GM23338 (cell line): ENCODE measurements at regions not wholly inside any gene's neighbourhood (a gene's known extent, or its start where the extent isn't known, plus 50 kb on each side); places are given as distances from the start of the nearest gene placed in this dataset.

Source experiments
- ATAC-seq: fragments of 200-7000 bp; cut with Tn5 transposase; 3 replicates; pipeline ENCODE4 v1.9.1; 2020
- DNase-seq: peaks from one replicate; pipeline ENCODE4 v3.0.0-alpha.2; 2015; ENCODE audit warnings: low spot score
- H2AFZ ChIP-seq: fragments of 200-600 bp; sonication (generic); 2 replicates; pipeline ENCODE4 v1.8.0; 2016; ENCODE audit warnings: antibody characterized with exemption, mild to moderate bottlenecking, moderate library complexity
- H3F3A ChIP-seq: fragments of 200-600 bp; sonication (generic); replicated peaks from 2 replicates; pipeline ENCODE4 v1.8.0; 2017; ENCODE audit warnings: antibody characterized with exemption, mixed run types, low read depth
- H3K27ac ChIP-seq: fragments of 200-600 bp; sonication (generic); 2 replicates; pipeline ENCODE4 v1.6.1; 2016; ENCODE audit warnings: low read depth
- H3K27me3 ChIP-seq: fragments of 200-600 bp; sonication (generic); 2 replicates; pipeline ENCODE4 v1.8.0; 2016; ENCODE audit warnings: mild to moderate bottlenecking, mixed run types, moderate library complexity; ENCODE audit not compliant: insufficient read depth
- H3K36me3 ChIP-seq: fragments of 200-600 bp; sonication (generic); 2 replicates; pipeline ENCODE4 v1.8.0; 2016; ENCODE audit warnings: mild to moderate bottlenecking; ENCODE audit not compliant: insufficient read depth
- H3K4me1 ChIP-seq: fragments of 200-600 bp; sonication (generic); 2 replicates; pipeline ENCODE4 v1.8.0; 2016; ENCODE audit warnings: mild to moderate bottlenecking, moderate library complexity; ENCODE audit not compliant: insufficient read depth
- H3K4me2 ChIP-seq: fragments of 200-600 bp; sonication (generic); 2 replicates; pipeline ENCODE4 v1.7.1; 2017; ENCODE audit warnings: mixed run types
- H3K4me3 ChIP-seq: fragments of 200-600 bp; sonication (generic); 2 replicates; pipeline ENCODE4 v1.6.1; 2016; ENCODE audit warnings: mixed run types
- H3K79me2 ChIP-seq: fragments of 200-600 bp; sonication (generic); replicated peaks from 2 replicates; pipeline ENCODE4 v1.8.0; 2017; ENCODE audit warnings: mild to moderate bottlenecking; ENCODE audit not compliant: insufficient read depth
- H3K9me2 ChIP-seq: fragments of 200-600 bp; sonication (generic); 2 replicates; pipeline ENCODE4 v1.8.0; 2017; ENCODE audit not compliant: insufficient read depth
- H4K20me1 ChIP-seq: fragments of 200-600 bp; sonication (generic); replicated peaks from 2 replicates; pipeline ENCODE4 v1.8.0; 2017; ENCODE audit warnings: mild to moderate bottlenecking; ENCODE audit not compliant: insufficient read depth
- H3K27ac Mint-ChIP-seq: 2 replicates; pipeline ENCODE4 v1.8.0; 2020; ENCODE audit warnings: inconsistent platforms, mild to moderate bottlenecking, moderate library complexity, mixed read lengths
- H3K27me3 Mint-ChIP-seq: 3 replicates; pipeline ENCODE4 v1.8.0; 2022; ENCODE audit warnings: low read depth, mild to moderate bottlenecking, moderate library complexity, mixed read lengths, inconsistent platforms; ENCODE audit not compliant: insufficient read depth, poor library complexity
- H3K36me3 Mint-ChIP-seq: 3 replicates; pipeline ENCODE4 v1.8.0; 2021; ENCODE audit warnings: low read depth, mild to moderate bottlenecking, inconsistent platforms, moderate library complexity, mixed read lengths
- H3K4me1 Mint-ChIP-seq: 3 replicates; pipeline ENCODE4 v1.8.0; 2020; ENCODE audit warnings: mild to moderate bottlenecking, inconsistent platforms, mixed read lengths
- H3K4me3 Mint-ChIP-seq: 3 replicates; pipeline ENCODE4 v1.8.0; 2021; ENCODE audit warnings: moderate library complexity, mild to moderate bottlenecking, inconsistent platforms, mixed read lengths
- H3K9me3 Mint-ChIP-seq: 3 replicates; pipeline ENCODE4 v1.8.0; 2020; ENCODE audit warnings: moderate library complexity, mild to moderate bottlenecking, inconsistent platforms, mixed read lengths
- CREB1 ChIP-seq: fragments of 250-450 bp; sonication (Bioruptor Pico); IDR thresholded peaks from 2 replicates; pipeline ENCODE4 v1.5.0; 2020; ENCODE audit warnings: low read depth, mild to moderate bottlenecking, moderate library complexity
- EZH2 ChIP-seq: fragments of 200-600 bp; sonication (generic); IDR thresholded peaks from one replicate; pipeline ENCODE4 v1.8.0; 2017; ENCODE audit warnings: antibody characterized with exemption, mild to moderate bottlenecking, low read depth; ENCODE audit not compliant: unreplicated experiment
- EZH2phosphoT487 ChIP-seq: fragments of 200-600 bp; sonication (generic); IDR thresholded peaks from one replicate; pipeline ENCODE4 v1.8.1; 2018; ENCODE audit warnings: antibody characterized with exemption; ENCODE audit not compliant: unreplicated experiment
- JUNB ChIP-seq: IDR thresholded peaks from one replicate; pipeline ENCODE4 v1.6.1; 2016; ENCODE audit warnings: antibody characterized with exemption; ENCODE audit not compliant: unreplicated experiment
- POLR2AphosphoS5 ChIP-seq: IDR thresholded peaks from 2 replicates; pipeline ENCODE4 v1.6.1; 2016; ENCODE audit warnings: antibody characterized with exemption, low read depth
- STAT1 ChIP-seq: IDR thresholded peaks from one replicate; pipeline ENCODE4 v1.6.1; 2016; ENCODE audit warnings: antibody characterized with exemption; ENCODE audit not compliant: unreplicated experiment
- ZNF331 ChIP-seq: fragments of 250-450 bp; sonication (Bioruptor Pico); IDR thresholded peaks from 2 replicates; pipeline ENCODE4 v1.5.0; 2020; ENCODE audit warnings: low read depth, mild to moderate bottlenecking, moderate library complexity
- TF ChIP-seq, protein P1 (sequence below): IDR thresholded peaks from one replicate; pipeline ENCODE4 v1.6.1; 2018; ENCODE audit warnings: antibody characterized with exemption; ENCODE audit not compliant: unreplicated experiment
- TF ChIP-seq, protein P2 (sequence below), 2 experiments: fragments of 200-600 bp in 1 of 2; sonication (generic) in 1 of 2; conservative IDR thresholded peaks; 2 replicates each; pipeline versions ENCODE4 v1.5.1 to v1.6.1; 2016 to 2017; ENCODE audit warnings: antibody characterized with exemption in 2 of 2, low read depth in 2 of 2, mild to moderate bottlenecking in 2 of 2, moderate library complexity in 1 of 2

DNA sequence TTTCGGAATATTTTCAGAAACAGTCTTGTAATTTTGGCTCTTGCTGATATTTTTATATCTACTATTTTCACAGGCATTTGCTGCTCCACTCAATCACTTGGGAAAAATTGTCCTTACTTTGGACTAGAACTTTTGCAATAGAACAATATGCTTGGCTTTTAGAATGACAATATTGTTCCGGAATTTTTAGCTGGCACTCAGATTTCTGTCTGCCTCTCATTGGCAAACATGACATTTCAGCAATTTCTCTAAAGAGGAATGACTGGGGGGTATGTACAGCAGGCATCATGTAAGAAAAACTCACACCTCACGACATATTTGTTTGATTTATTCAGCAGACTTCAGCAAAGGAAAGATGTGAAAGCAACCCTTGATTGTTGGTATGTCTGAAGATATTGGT, 243.6 kb upstream of the GPRIN3 start:
- Mint-ChIP-seq H3K4me1 (peaks cover 3% of the 10 kb centered on the region; the same call in 2 of the 3 replicates), H3K27me3 (no peaks in the 10 kb centered on the region), H3K9me3 (no peaks in the 10 kb centered on the region), H3K36me3 (no peaks in the 10 kb centered on the region), H3K4me3 (no peak overlapping the region), H3K27ac (no peak overlapping the region)
- Histone ChIP-seq H4K20me1 (no peaks in the 10 kb centered on the region), H3K4me1 (no peaks in the 10 kb centered on the region), H3F3A (no peaks in the 10 kb centered on the region), H3K79me2 (no peaks in the 10 kb centered on the region), H3K27me3 (no peaks in the 10 kb centered on the region), H3K9me2 (no peaks in the 10 kb centered on the region), H2AFZ (no peak overlapping the region), H3K36me3 (no peaks in the 10 kb centered on the region), H3K4me3 (no peak overlapping the region), H3K4me2 (no peak overlapping the region), H3K27ac (no peak overlapping the region)
- no peak for TF ChIP-seq POLR2AphosphoS5
- TF ChIP-seq, protein P1, sequence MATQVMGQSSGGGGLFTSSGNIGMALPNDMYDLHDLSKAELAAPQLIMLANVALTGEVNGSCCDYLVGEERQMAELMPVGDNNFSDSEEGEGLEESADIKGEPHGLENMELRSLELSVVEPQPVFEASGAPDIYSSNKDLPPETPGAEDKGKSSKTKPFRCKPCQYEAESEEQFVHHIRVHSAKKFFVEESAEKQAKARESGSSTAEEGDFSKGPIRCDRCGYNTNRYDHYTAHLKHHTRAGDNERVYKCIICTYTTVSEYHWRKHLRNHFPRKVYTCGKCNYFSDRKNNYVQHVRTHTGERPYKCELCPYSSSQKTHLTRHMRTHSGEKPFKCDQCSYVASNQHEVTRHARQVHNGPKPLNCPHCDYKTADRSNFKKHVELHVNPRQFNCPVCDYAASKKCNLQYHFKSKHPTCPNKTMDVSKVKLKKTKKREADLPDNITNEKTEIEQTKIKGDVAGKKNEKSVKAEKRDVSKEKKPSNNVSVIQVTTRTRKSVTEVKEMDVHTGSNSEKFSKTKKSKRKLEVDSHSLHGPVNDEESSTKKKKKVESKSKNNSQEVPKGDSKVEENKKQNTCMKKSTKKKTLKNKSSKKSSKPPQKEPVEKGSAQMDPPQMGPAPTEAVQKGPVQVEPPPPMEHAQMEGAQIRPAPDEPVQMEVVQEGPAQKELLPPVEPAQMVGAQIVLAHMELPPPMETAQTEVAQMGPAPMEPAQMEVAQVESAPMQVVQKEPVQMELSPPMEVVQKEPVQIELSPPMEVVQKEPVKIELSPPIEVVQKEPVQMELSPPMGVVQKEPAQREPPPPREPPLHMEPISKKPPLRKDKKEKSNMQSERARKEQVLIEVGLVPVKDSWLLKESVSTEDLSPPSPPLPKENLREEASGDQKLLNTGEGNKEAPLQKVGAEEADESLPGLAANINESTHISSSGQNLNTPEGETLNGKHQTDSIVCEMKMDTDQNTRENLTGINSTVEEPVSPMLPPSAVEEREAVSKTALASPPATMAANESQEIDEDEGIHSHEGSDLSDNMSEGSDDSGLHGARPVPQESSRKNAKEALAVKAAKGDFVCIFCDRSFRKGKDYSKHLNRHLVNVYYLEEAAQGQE: no peak
- TF ChIP-seq EZH2: no peak
- TF ChIP-seq JUNB: no peak
- DNase-seq (no peak), ATAC-seq (no peak)

DNA sequence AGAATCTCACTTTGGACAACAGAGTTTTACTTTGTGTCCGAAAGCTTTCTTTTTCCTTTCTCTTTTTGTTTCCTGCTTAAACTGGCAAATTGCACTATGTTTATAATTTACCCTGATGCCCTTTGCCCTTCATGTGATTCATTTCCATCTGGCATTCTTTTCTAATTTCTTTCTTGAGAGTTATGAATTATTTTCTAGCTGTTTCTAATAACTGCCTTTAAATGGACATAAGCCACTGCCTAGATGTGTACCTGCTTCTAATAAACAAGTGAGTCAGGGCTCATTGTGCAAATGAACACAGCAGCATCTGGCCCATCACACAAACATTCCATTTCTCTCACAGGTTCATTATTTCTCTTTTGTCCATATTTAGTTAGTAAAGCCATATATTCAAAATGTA, 242.3 kb upstream of the GPRIN3 start:
- no peak overlapping the region for H2AFZ ChIP-seq
- H3K4me3 ChIP-seq: no peak overlapping the region
- Mint-ChIP-seq H3K9me3 (no peaks in the 10 kb centered on the region), H3K4me3 (no peak overlapping the region), H3K4me1 (peaks cover 3% of the 10 kb centered on the region; the same call in 2 of the 3 replicates), H3K27ac (no peak overlapping the region), H3K27me3 (no peaks in the 10 kb centered on the region), H3K36me3 (no peaks in the 10 kb centered on the region)
- H3K27me3 ChIP-seq: no peaks in the 10 kb centered on the region
- no peak overlapping the region for H3K4me2 ChIP-seq
- no peaks in the 10 kb centered on the region for H3F3A ChIP-seq
- H3K9me2 ChIP-seq: no peaks in the 10 kb centered on the region
- no peak for ATAC-seq
- TF ChIP-seq, protein P1: no peak
- TF ChIP-seq, protein P2, sequence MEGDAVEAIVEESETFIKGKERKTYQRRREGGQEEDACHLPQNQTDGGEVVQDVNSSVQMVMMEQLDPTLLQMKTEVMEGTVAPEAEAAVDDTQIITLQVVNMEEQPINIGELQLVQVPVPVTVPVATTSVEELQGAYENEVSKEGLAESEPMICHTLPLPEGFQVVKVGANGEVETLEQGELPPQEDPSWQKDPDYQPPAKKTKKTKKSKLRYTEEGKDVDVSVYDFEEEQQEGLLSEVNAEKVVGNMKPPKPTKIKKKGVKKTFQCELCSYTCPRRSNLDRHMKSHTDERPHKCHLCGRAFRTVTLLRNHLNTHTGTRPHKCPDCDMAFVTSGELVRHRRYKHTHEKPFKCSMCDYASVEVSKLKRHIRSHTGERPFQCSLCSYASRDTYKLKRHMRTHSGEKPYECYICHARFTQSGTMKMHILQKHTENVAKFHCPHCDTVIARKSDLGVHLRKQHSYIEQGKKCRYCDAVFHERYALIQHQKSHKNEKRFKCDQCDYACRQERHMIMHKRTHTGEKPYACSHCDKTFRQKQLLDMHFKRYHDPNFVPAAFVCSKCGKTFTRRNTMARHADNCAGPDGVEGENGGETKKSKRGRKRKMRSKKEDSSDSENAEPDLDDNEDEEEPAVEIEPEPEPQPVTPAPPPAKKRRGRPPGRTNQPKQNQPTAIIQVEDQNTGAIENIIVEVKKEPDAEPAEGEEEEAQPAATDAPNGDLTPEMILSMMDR (conservative IDR thresholded peaks at IDR 0.05; ENCODE audit: low read depth in 2 of 2): no peak
- no peak for TF ChIP-seq JUNB
- TF ChIP-seq EZH2: no peak
- TF ChIP-seq STAT1: no peak
- TF ChIP-seq POLR2AphosphoS5: no peak
- TF ChIP-seq ZNF331 (CRISPR knock-in tag): no peak
- no peak for TF ChIP-seq EZH2phosphoT487
- TF ChIP-seq CREB1 (CRISPR knock-in tag): no peak
- H3K79me2 ChIP-seq: no peaks in the 10 kb centered on the region
- no peaks in the 10 kb centered on the region for H3K36me3 ChIP-seq
- H4K20me1 ChIP-seq: no peaks in the 10 kb centered on the region
- no peak overlapping the region for H3K27ac ChIP-seq
- no peak for DNase-seq
- no peaks in the 10 kb centered on the region for H3K4me1 ChIP-seq
